KMS-11 (cell line): ENCODE measurements at regions not wholly inside any gene's neighbourhood (a gene's known extent, or its start where the extent isn't known, plus 50 kb on each side); places are given as distances from the start of the nearest gene placed in this dataset.

Source experiments
- H2AFZ ChIP-seq: fragments of 200-600 bp; sonication (generic); 2 replicates; pipeline ENCODE4 v1.6.1; 2016; ENCODE audit warnings: antibody characterized with exemption, mixed run types, low read depth
- H3K27ac ChIP-seq: fragments of 200-600 bp; sonication (generic); 2 replicates; pipeline ENCODE4 v1.6.1; 2016; ENCODE audit warnings: mild to moderate bottlenecking, mixed run types
- H3K27me3 ChIP-seq: fragments of 200-600 bp; sonication (generic); 2 replicates; pipeline ENCODE4 v1.6.1; 2017; ENCODE audit warnings: mild to moderate bottlenecking, low read depth, mixed run types, moderate library complexity; ENCODE audit not compliant: insufficient read depth
- H3K36me3 ChIP-seq: fragments of 200-600 bp; sonication (generic); 2 replicates; pipeline ENCODE4 v1.6.1; 2017; ENCODE audit warnings: mild to moderate bottlenecking, mixed run types; ENCODE audit not compliant: insufficient read depth
- H3K4me1 ChIP-seq: fragments of 200-600 bp; sonication (generic); 2 replicates; pipeline ENCODE4 v1.6.1; 2016; ENCODE audit warnings: mild to moderate bottlenecking, low read depth, mixed run types; ENCODE audit not compliant: poor library complexity, severe bottlenecking
- H3K4me2 ChIP-seq: fragments of 200-600 bp; sonication (generic); 2 replicates; pipeline ENCODE4 v1.7.0; 2016; ENCODE audit warnings: mild to moderate bottlenecking, mixed run types
- H3K4me3 ChIP-seq: fragments of 200-600 bp; sonication (generic); IDR thresholded peaks from 2 replicates; pipeline ENCODE4 v1.6.1; 2017; ENCODE audit warnings: low read depth, low read length, mixed read lengths; ENCODE audit not compliant: insufficient read depth
- H3K79me2 ChIP-seq: fragments of 200-600 bp; sonication (generic); 2 replicates; pipeline ENCODE4 v1.6.1; 2016; ENCODE audit warnings: low read depth, mixed run types; ENCODE audit not compliant: insufficient read depth
- H3K9ac ChIP-seq: fragments of 200-600 bp; sonication (generic); 2 replicates; pipeline ENCODE4 v1.6.1; 2016; ENCODE audit warnings: mild to moderate bottlenecking, mixed run types
- H4K20me1 ChIP-seq: fragments of 200-600 bp; sonication (generic); 2 replicates; pipeline ENCODE4 v1.6.1; 2016; ENCODE audit warnings: mild to moderate bottlenecking, mixed run types; ENCODE audit not compliant: insufficient read depth
- TF ChIP-seq, protein P1 (sequence below): fragments of 200-600 bp; sonication (generic); conservative IDR thresholded peaks from 2 replicates; pipeline ENCODE4 v1.6.1; 2017; ENCODE audit warnings: low read depth, mild to moderate bottlenecking, antibody characterized with exemption, low read length, moderate library complexity, mixed read lengths

DNA sequence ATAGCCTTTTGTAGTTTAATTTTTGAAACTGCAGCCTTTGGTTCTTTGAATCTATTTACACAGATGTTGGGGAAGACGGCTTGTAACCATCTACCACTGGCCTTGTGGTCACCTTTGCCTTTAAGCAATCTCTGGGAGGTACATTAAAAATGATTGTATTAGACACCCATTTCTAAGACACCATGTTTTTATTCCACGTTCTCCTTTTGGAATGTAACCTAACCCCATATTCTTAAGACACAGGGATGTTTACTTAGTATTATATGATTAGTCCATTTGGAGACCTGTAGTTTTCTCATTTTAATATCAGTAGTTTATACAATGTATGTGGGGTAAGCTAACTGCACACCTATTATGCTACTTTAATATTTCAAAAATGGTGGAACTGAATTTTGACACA, 175.1 kb upstream of the PLSCR5 start:
- Histone ChIP-seq H3K27ac (no peak overlapping the region), H3K9ac (no peak overlapping the region), H3K4me1 (no peaks in the 10 kb centered on the region), H3K4me3 (no peak overlapping the region), H4K20me1 (no peaks in the 10 kb centered on the region), H2AFZ (no peak overlapping the region), H3K36me3 (no peaks in the 10 kb centered on the region), H3K27me3 (no peaks in the 10 kb centered on the region), H3K79me2 (no peaks in the 10 kb centered on the region), H3K4me2 (no peak overlapping the region)
- TF ChIP-seq, protein P1, sequence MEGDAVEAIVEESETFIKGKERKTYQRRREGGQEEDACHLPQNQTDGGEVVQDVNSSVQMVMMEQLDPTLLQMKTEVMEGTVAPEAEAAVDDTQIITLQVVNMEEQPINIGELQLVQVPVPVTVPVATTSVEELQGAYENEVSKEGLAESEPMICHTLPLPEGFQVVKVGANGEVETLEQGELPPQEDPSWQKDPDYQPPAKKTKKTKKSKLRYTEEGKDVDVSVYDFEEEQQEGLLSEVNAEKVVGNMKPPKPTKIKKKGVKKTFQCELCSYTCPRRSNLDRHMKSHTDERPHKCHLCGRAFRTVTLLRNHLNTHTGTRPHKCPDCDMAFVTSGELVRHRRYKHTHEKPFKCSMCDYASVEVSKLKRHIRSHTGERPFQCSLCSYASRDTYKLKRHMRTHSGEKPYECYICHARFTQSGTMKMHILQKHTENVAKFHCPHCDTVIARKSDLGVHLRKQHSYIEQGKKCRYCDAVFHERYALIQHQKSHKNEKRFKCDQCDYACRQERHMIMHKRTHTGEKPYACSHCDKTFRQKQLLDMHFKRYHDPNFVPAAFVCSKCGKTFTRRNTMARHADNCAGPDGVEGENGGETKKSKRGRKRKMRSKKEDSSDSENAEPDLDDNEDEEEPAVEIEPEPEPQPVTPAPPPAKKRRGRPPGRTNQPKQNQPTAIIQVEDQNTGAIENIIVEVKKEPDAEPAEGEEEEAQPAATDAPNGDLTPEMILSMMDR: no peak

- no peak overlapping the region for H2AFZ ChIP-seq
- no peak overlapping the region for H3K4me3 ChIP-seq
- no peak overlapping the region for H3K9ac ChIP-seq
- H3K27ac ChIP-seq: no peak overlapping the region
- H3K36me3 ChIP-seq: no peaks in the 10 kb centered on the region
- H3K4me2 ChIP-seq: no peak overlapping the region
- H3K79me2 ChIP-seq: no peaks in the 10 kb centered on the region
- no peaks in the 10 kb centered on the region for H4K20me1 ChIP-seq
- no peaks in the 10 kb centered on the region for H3K27me3 ChIP-seq
- TF ChIP-seq, protein P1: no peak
- no peaks in the 10 kb centered on the region for H3K4me1 ChIP-seq
These were observed 172.8 kb upstream of the PLSCR5 start for GRCh38 chr3:146777941-146778340.

DNA sequence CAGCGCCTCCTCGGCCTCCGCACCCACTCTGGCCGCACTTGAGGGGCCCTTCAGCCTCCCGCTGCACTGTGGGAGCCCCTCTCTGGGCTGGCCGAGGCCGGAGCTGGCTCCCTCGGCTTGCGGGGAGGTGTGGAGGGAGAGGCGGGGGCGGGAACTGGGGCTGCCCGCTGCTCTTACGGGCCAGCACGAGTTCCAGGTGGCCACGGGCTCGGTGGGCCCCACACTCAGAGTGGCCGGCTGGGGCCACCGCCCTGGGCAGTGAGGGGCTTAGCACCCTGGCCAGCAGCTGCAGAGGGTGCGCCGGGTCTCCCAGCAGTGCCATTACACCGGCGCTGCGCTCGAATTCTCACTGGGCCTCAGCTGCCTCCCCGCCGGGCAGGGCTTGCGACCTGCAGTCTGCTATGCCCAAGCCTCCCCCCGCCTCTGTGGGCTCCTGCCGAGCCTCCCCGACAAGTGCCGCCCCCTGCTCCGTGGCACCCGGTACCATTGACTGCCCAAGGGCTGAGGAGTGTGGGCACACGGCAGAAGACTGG, 167.1 kb upstream of the PLSCR5 start:
- H3K27me3 ChIP-seq: no peaks in the 10 kb centered on the region
- H3K4me2 ChIP-seq: no peak overlapping the region
- H2AFZ ChIP-seq: no peak overlapping the region
- H3K36me3 ChIP-seq: no peaks in the 10 kb centered on the region
- TF ChIP-seq, protein P1: no peak
- H3K27ac ChIP-seq: no peak overlapping the region
- no peaks in the 10 kb centered on the region for H3K79me2 ChIP-seq
- H4K20me1 ChIP-seq: no peaks in the 10 kb centered on the region
- H3K4me1 ChIP-seq: no peaks in the 10 kb centered on the region
- no peak overlapping the region for H3K9ac ChIP-seq
- no peak overlapping the region for H3K4me3 ChIP-seq

- H3K4me1 ChIP-seq: no peaks in the 10 kb centered on the region
These were observed 165.7 kb upstream of the PLSCR5 start for GRCh38 chr3:146770881-146771280.

More at GRCh38 chr3:146770881-146771280, 165.7 kb upstream of the PLSCR5 start:
- H3K36me3 ChIP-seq: no peaks in the 10 kb centered on the region
- H3K9ac ChIP-seq: no peak overlapping the region
- H2AFZ ChIP-seq: no peak overlapping the region
- no peak overlapping the region for H3K4me2 ChIP-seq
- no peaks in the 10 kb centered on the region for H3K27me3 ChIP-seq
- no peak overlapping the region for H3K4me3 ChIP-seq
- no peaks in the 10 kb centered on the region for H3K79me2 ChIP-seq
- TF ChIP-seq, protein P1: no peak
- no peak overlapping the region for H3K27ac ChIP-seq
- H4K20me1 ChIP-seq: no peaks in the 10 kb centered on the region
